GM19324 (cell line): ENCODE measurements at regions not wholly inside any gene's neighbourhood (a gene's known extent, or its start where the extent isn't known, plus 50 kb on each side); places are given as distances from the start of the nearest gene placed in this dataset.

Source experiments
- ATAC-seq: cut with Tn5 transposase; IDR thresholded peaks from one replicate; pipeline ENCODE4 v1.9.1; 2021; ENCODE audit warnings: mild to moderate bottlenecking, moderate library complexity; ENCODE audit not compliant: unreplicated experiment, low FRiP score

- no peak for ATAC-seq
Observed at GRCh38 chr7:25494896-25495295, 266.6 kb upstream of the NPVF start.

- ATAC-seq, result no peak
Observed at GRCh38 chr7:25495342-25496250, 267.3 kb upstream of the NPVF start.

GRCh38 chr7:25496476-25497368, 268.4 kb upstream of the NPVF start:
- ATAC-seq, result no peak

GRCh38 chr7:25500393-25500921, 272.2 kb upstream of the NPVF start:
- ATAC-seq, result no peak

GRCh38 chr7:25503306-25503705, 275.0 kb upstream of the NPVF start:
- no peak for ATAC-seq

- no peak for ATAC-seq
Observed at GRCh38 chr7:25512061-25512687, 283.9 kb upstream of the NPVF start.

GRCh38 chr7:25515633-25516275, 287.5 kb upstream of the NPVF start:
- no peak for ATAC-seq

- ATAC-seq, result no peak
Observed at GRCh38 chr7:25517906-25518305, 289.6 kb upstream of the NPVF start.

- no peak for ATAC-seq
Observed at GRCh38 chr7:25520017-25520416, 291.7 kb upstream of the NPVF start.

- no peak for ATAC-seq
Observed at GRCh38 chr7:25520516-25520915, 292.2 kb upstream of the NPVF start.

GRCh38 chr7:25521236-25521635, 292.9 kb upstream of the NPVF start:
- ATAC-seq, result no peak

- no peak for ATAC-seq
Observed at GRCh38 chr7:25522727-25523126, 294.4 kb upstream of the NPVF start.

GRCh38 chr7:25527665-25528170, 299.4 kb upstream of the NPVF start:
- no peak for ATAC-seq

- no peak for ATAC-seq
Observed at GRCh38 chr7:25529320-25529719, 301.0 kb upstream of the NPVF start.

GRCh38 chr7:25536851-25537250, 308.6 kb upstream of the NPVF start:
- no peak for ATAC-seq

GRCh38 chr7:25537662-25538375, 309.5 kb upstream of the NPVF start:
- no peak for ATAC-seq

GRCh38 chr7:25541094-25541821, 313.0 kb upstream of the NPVF start:
- ATAC-seq, result no peak

GRCh38 chr7:25541877-25542276, 313.6 kb upstream of the NPVF start:
- ATAC-seq, result no peak

GRCh38 chr7:25543210-25543609, 314.9 kb upstream of the NPVF start:
- no peak for ATAC-seq
